Mucosa of descending colon (tissue), 3 donors: ENCODE measurements at regions not wholly inside any gene's neighbourhood (a gene's known extent, or its start where the extent isn't known, plus 50 kb on each side); places are given as distances from the start of the nearest gene placed in this dataset.
"Not testable (repeated sequence)": the region's sequence is repeated elsewhere in the genome, so short reads cannot be mapped to it uniquely, and the experiment has no call there.

Experiments
- ATAC-seq: fragments of 200-7000 bp; cut with Tn5 transposase; one replicate; pipeline ENCODE4 v1.9.1; 2020; ENCODE audit warnings: mild to moderate bottlenecking, moderate library complexity
- DNase-seq, 3 donors: peaks; one replicate each; pipeline ENCODE4 v3.0.0-alpha.2; 2020
- H3K36me3 ChIP-seq: fragments of 200-600 bp; one replicate; pipeline ENCODE4 v1.8.0; 2021; ENCODE audit warnings: low read depth, mild to moderate bottlenecking
- H3K4me1 ChIP-seq: fragments of 200-600 bp; one replicate; pipeline ENCODE4 v1.8.0; 2021; ENCODE audit warnings: low read depth, mild to moderate bottlenecking
- H3K4me3 ChIP-seq: fragments of 200-600 bp; one replicate; pipeline ENCODE4 v1.8.0; 2021; ENCODE audit warnings: mild to moderate bottlenecking
- H3K9me3 ChIP-seq: fragments of 200-600 bp; one replicate; pipeline ENCODE4 v1.8.0; 2021; ENCODE audit warnings: mild to moderate bottlenecking
- CTCF ChIP-seq: fragments of 200-600 bp; IDR thresholded peaks from one replicate; pipeline ENCODE4 v1.8.0; 2022; ENCODE audit warnings: antibody characterized with exemption, mild to moderate bottlenecking
- intact Hi-C, 2 donors: fragments of 100-400 bp; cut with DNase I in 1 of 2; cut with micrococcal nuclease in 1 of 2; formaldehyde crosslinking; loops; one replicate each; pipeline versions ENCODE4 v1.11.0 to v1.11.1; 2022; cut with DNase I, micrococcal nuclease
- donor health status: DM: no; HTN: no; CAD: no; lungs with moderate emphysema.
- donor health status: DM: no; HTN: no; CAD: no.
- donor health status: DM: no; HTN: yes; CAD: no.

- Histone ChIP-seq H3K9me3 (no peaks in the 10 kb centered on the region), H3K4me3 (no peak overlapping the region), H3K36me3 (no peaks in the 10 kb centered on the region), H3K4me1 (no peaks in the 10 kb centered on the region)
- no peak for TF ChIP-seq CTCF
- DNase-seq (no peak), ATAC-seq (no peak)
- intact Hi-C loops, result no loop called here
These were observed 70.1 kb downstream of the FBXO4 start for GRCh38 chr5:41995193-41995592.

GRCh38 chr5:42001673-42002072, 76.6 kb downstream of the FBXO4 start:
- DNase-seq (no peak), ATAC-seq (no peak)
- H3K36me3 ChIP-seq, result no peaks in the 10 kb centered on the region
- no peaks in the 10 kb centered on the region for H3K9me3 ChIP-seq
- no peak for TF ChIP-seq CTCF
- intact Hi-C loops, result no loop called here
- H3K4me1 ChIP-seq, result no peaks in the 10 kb centered on the region
- no peak overlapping the region for H3K4me3 ChIP-seq

GRCh38 chr5:42003852-42004251, 78.8 kb downstream of the FBXO4 start:
- H3K9me3 ChIP-seq, H3K4me3 ChIP-seq, H3K36me3 ChIP-seq, H3K4me1 ChIP-seq, intact Hi-C loops, DNase-seq, ATAC-seq: not testable (repeated sequence)

GRCh38 chr5:42005561-42006153, 80.6 kb downstream of the FBXO4 start:
- peak; percentile 38 for TF ChIP-seq CTCF
- DNase-seq (no peak), ATAC-seq (peak; percentile 25)
- Histone ChIP-seq H3K36me3 (no peaks in the 10 kb centered on the region), H3K4me1 (no peaks in the 10 kb centered on the region), H3K4me3 (no peak overlapping the region), H3K9me3 (no peaks in the 10 kb centered on the region)
- intact Hi-C loops, result loop anchor here in 1 of 2 donors (5.0 kb wide), 1 partner anchor 762 kb away; no protein-coding TSS in a partner anchor

GRCh38 chr5:42013561-42013960, 88.5 kb downstream of the FBXO4 start:
- no peak for ATAC-seq
- DNase-seq, result no peak

GRCh38 chr5:42015254-42015653, 90.2 kb downstream of the FBXO4 start:
- no peaks in the 10 kb centered on the region for H3K9me3 ChIP-seq
- DNase-seq, result no peak
- H3K4me3 ChIP-seq, result no peak overlapping the region
- no peaks in the 10 kb centered on the region for H3K36me3 ChIP-seq
- H3K4me1 ChIP-seq, result no peaks in the 10 kb centered on the region
- no peak for ATAC-seq
- intact Hi-C loops, result no loop called here
- TF ChIP-seq CTCF, result no peak

More at GRCh38 chr5:42013561-42013960, 88.5 kb downstream of the FBXO4 start:
- Histone ChIP-seq H3K4me1 (no peaks in the 10 kb centered on the region), H3K9me3 (no peaks in the 10 kb centered on the region), H3K4me3 (no peak overlapping the region), H3K36me3 (no peaks in the 10 kb centered on the region)
- no peak for TF ChIP-seq CTCF
- intact Hi-C loops, result no loop called here
